ENCODE measurements at regions not wholly inside any gene's neighbourhood (a gene's known extent, or its start where the extent isn't known, plus 50 kb on each side); places are given as distances from the start of the nearest gene placed in this dataset.
A peak's percentile ranks its signal among the peaks of the same experiment; 100 is the strongest.

DNA sequence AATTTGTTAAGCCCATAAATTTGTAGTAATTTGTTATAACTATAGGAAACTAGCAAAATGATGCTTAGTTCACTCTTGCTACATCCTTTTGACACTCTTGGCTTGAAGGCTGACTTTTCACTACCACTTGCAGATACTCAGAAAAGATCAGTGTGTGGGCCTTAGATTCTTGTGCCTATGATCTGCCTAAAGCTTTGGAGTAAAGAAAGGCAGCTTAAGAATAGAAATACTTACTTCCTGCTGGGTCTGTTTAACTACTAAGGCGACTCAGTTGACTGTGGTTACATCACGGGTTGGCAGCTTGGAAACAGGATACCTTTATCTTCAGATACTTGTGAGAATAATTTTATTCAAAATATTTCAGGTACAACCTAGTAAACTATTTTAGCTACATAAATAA is 201.4 kb upstream of the FMR1 start:
- no peak for DNase-seq

GRCh38 chrX:147733369-147733768 is 178.3 kb upstream of the FMR1 start:
- DNase-seq: no peak

GRCh38 chrX:147735364-147735763 is 176.4 kb upstream of the FMR1 start:
- no peak for DNase-seq

DNA sequence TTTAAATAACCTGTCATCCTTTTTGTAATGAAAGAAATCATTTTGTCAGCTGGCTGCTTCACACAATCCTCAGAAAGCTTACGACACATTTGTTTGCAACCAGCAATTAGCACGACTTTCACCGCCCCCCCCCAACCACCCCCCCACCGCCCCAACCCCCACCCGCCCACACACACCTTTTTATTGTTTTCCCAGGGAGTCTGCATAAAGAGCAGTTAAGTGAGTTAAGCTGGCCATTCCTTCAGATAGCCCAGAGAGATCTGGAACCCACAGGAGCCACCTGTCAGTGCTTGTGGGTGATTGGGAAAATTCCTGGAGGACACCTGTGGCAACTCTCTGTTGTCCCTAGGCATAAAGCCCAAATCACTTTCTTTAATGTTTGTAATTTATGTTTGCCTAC is 175.7 kb upstream of the FMR1 start:
- no peak for DNase-seq

GRCh38 chrX:147737690-147738089 is 174.0 kb upstream of the FMR1 start:
- no peak for DNase-seq

DNA sequence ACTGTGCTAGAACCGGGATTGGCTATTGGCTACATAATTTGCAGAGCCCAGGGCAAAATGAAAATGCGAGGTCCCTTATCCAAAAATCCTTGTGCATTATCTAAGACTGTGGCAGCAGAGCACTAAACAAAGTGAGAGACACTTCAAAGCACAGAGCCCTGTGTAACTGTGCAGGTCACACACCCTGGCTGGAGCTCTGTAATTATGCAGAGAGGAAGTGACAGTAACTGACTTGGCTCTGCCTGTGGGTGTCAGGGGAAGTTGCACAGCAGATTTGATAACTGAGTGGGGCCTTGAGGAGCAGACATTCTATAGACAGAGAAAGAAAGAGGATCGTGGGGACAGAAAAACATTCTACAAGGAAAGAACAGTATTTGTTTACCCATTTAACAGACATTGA is 173.5 kb upstream of the FMR1 start:
- no peak for DNase-seq

- DNase-seq: no peak
These were observed 172.5 kb upstream of the FMR1 start for GRCh38 chrX:147739196-147739595.

- no peak for DNase-seq
These were observed 169.9 kb upstream of the FMR1 start for GRCh38 chrX:147741776-147742175.

DNA sequence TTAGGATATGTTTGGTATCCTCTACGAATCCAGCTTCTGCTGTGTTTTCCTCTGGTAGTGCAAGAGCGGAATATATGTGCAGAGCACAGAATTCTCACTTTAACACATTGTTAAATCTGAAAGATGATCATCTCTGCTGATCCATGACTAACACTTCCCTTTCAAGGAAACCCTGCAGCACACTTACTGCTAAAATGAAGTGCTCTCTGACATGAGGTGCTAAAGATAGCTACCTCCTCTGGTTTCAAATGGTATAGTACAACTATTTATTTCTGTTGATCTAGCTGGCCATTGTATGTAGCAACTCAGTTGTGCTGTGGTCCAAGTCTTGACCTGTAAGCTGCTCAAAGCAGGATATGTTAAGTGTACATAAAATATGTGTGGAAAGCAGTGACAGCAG is 162.4 kb upstream of the FMR1 start:
- no peak for DNase-seq

GRCh38 chrX:147757750-147758149 is 154.0 kb upstream of the FMR1 start:
- no peak for DNase-seq

DNA sequence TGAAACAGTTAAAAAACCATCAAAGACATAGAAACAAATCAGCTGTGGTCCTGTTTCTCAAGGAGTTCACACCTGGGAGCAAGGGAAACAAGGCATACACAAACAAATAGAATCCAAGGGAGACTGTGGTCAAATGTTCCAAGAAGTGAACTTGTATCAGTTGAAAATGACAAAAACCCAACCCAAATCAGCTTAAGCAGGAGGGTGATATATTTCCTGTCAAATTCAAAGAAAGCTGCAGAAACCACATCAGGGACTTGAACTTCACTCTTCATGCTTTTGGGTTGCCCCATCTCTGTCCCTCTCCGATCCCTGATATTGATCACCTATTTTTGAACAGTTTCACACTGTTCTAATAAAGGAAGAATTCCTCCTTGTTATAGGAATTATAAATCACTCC is 148.6 kb upstream of the FMR1 start:
- peak; percentile 1 for DNase-seq

DNA sequence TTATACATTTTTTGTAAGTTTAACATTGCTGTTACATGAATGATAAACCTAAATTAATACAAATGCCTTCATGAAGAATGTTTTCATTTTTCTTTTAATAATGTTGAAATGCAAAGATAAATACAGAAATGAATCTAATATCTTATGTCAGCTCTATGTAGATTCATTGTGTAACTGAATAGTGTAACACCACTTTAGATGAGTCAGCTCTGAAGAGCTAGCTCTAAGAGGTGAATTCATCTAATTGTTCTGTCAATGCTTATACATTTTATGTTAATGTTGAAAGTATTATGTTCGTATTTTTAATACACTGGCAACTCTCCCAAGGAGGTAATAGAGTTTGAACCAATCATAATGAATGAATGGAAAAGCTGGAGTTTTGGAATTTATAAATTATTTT is 146.9 kb upstream of the FMR1 start:
- no peak for DNase-seq

GRCh38 chrX:147770858-147771257 is 140.9 kb upstream of the FMR1 start:
- DNase-seq: no peak

DNA sequence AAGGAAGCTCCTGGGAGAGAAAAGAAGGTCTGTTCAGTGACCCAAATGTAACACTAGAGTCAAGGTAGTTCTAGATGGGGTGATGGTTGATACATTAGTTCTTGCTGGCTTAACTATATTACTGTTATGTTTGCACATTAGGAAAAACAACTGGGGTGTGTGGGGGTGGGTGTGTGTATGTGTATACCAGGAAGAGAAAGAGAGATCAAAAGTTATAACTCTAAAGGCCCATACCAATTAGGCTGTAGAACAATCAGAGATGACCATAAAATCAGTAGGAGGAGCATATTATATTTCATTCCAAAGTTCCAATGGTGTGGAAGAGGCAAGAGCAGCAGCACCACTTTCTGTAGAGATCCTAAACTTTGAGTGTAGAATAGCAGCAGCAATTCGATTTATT is 134.7 kb upstream of the FMR1 start:
- DNase-seq: no peak

DNA sequence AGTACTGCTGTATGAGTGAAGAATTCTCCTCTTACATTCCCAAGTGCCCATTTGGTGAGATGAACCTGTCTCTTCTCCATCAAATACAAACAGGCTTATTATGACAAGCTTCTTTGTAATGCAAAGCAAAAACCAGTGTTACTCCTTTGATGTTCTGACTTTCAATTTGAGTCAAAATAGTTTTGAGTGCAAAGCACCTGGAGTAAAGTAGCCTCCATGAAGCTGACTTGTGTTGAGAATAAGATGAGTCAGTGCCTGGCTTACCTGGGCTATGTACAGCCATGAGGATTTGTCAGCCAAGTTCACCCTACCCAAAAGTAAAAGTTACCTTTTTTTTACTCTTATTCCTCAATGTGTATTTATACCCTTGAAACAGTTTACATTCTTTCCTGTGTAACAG is 132.5 kb upstream of the FMR1 start:
- no peak for DNase-seq

GRCh38 chrX:147781844-147782243 is 129.9 kb upstream of the FMR1 start:
- DNase-seq: no peak

DNA sequence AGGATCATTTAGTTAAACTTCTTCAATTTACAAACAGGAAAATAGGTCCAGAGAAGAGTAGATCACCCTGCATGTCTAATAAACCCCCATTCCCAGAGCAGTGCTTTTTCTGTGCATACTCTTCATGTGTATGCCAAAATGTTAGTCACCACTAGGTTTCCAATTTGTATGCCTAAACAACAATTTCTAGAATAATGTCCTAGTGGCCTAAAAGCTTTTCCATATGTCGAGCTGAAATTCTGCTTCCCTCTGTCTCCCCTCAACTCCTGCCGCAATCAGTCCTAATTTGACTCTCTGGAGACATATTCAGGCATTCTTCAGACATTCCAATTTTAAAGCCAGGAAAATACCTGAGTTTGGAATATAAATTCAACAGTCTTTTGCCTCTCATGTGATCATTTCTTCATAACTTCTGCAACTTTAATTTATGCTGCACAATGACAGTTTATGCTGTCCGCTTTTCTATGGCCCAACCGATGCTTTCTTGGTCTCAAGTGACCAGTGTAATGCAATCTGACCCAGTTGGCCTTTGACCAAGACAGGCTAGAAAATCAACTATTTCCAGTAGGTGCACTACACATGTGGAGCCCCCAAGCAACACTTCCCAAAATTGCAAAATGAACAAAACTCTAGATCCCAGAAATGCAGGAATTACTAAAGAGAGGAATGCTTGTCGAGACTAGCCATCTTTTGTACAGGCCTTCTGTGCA is 122.9 kb upstream of the FMR1 start:
- DNase-seq: no peak

DNA sequence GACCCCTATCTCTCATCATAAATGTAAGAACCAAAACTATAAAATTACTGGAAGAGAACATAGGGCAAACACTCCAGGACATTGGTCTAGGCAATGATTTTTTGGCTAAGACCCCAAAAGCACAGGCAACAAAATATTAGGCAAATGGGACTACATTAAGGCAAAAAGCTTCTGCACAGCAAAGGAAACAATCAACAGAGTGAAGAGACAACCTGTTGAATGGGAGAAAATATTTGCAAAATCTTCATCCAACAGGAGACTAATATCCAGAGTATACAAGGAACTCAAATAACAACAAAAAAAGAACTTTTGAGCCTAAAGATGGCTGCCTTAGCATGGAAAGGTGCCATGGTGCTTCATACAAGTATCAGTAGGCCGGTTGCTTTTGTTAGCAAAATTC is 111.1 kb upstream of the FMR1 start:
- no peak for DNase-seq

DNA sequence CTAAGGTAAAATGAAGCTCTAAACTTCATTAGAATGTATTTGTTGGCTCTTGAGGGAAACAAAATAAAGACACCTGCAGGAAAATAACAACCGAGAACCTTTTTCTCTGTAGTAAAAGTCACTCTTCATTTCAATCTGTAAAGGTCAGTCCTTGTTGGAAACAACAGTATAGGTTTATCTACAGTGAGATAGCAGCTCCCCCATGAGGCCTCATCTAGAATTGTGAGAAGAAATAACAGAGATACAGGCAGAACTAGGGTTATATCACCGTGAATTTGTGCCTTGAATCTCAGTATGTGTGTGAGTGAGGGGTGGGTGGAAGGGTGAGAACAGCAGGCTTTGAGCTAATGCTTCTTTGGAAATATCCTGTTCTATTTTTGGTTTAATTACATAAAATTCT is 107.8 kb upstream of the FMR1 start:
- DNase-seq: peak; percentile 6

- no peak for DNase-seq
These were observed 99.9 kb upstream of the FMR1 start for GRCh38 chrX:147811803-147812202.

- no peak for DNase-seq
These were observed 84.6 kb upstream of the FMR1 start for GRCh38 chrX:147827070-147827469.

DNA sequence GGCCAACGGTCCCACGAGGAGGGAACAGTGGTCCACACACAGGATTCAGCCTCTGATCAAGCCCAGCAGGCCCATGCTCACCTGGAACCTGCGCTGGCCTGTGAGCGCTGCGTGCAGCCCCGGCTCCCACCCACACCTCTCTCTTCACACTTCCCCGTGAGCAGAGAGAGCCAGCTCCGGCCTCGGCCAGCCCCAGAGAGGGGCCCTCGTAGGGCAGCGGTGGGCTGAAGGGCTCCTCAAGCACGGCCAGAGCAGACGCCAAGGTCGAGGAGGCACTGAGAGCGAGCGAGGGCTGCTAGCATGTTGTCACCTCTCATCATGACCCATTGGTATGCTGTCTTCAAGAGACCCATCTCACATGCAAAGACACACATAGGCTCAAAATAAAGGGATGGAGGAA is 83.0 kb upstream of the FMR1 start:
- no peak for DNase-seq

DNA sequence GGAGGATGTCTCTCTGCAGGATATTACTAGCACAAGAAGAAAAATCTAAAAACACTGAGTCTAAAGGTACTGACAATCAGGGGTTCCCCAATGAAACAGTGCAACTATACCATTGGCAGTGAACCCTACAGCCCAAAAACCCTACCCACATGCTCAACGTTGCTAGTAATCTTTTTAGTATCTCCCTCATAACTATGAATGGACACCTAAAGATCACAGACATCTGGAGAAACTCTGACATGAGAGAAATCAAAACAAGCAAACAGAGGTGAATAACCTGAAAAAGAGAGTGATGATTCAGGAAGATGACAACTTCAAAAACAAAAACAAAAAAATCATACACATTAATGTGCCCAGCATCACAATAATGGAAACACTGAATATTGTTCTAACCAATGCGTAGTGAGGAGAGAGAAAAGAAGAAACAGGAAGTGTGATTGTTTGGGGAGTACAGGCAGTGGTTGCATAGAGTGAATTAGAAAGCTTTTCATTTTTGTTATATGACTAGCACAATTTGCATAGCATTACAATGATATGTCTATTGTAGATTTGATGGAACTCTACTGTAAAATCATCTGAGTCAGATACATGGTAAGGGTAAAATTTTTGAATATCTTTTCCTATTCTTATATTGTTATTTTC is 78.9 kb upstream of the FMR1 start:
- DNase-seq: no peak

- no peak for DNase-seq
These were observed 73.1 kb upstream of the FMR1 start for GRCh38 chrX:147838465-147839131.

- DNase-seq: no peak
These were observed 65.0 kb upstream of the FMR1 start for GRCh38 chrX:147846676-147847075.

All from CD4-positive, alpha-beta T cell treated with Interleukin-21 for 1 hour (primary cell).